CD4-positive, alpha-beta T cell treated with Interleukin-15 for 1 hour (primary cell): ENCODE measurements at regions not wholly inside any gene's neighbourhood (a gene's known extent, or its start where the extent isn't known, plus 50 kb on each side); places are given as distances from the start of the nearest gene placed in this dataset.
"Not testable (repeated sequence)": the region's sequence is repeated elsewhere in the genome, so short reads cannot be mapped to it uniquely, and the experiment has no call there.

Experiments used
- DNase-seq: peaks from one replicate; pipeline ENCODE4 v3.0.0-alpha.2; 2020

GRCh38 chr1:88330201-88330600 lies 353.9 kb upstream of the PKN2 start:
- no peak for DNase-seq

- DNase-seq: no peak
These were observed 350.9 kb upstream of the PKN2 start for GRCh38 chr1:88333086-88333695.

- DNase-seq: no peak
These were observed 342.6 kb upstream of the PKN2 start for GRCh38 chr1:88341447-88341846.

GRCh38 chr1:88342081-88342480 lies 342.0 kb upstream of the PKN2 start:
- not testable (repeated sequence) for DNase-seq

GRCh38 chr1:88350648-88351047 lies 333.4 kb upstream of the PKN2 start:
- DNase-seq: no peak

- DNase-seq: no peak
These were observed 332.1 kb upstream of the PKN2 start for GRCh38 chr1:88351960-88352359.

GRCh38 chr1:88354256-88354655 lies 329.8 kb upstream of the PKN2 start:
- no peak for DNase-seq

- no peak for DNase-seq
These were observed 326.3 kb upstream of the PKN2 start for GRCh38 chr1:88357729-88358128.

- no peak for DNase-seq
These were observed 312.5 kb upstream of the PKN2 start for GRCh38 chr1:88371436-88372023.

- DNase-seq: no peak
These were observed 308.1 kb upstream of the PKN2 start for GRCh38 chr1:88375977-88376376.

- no peak for DNase-seq
These were observed 307.7 kb upstream of the PKN2 start for GRCh38 chr1:88376421-88376820.

- DNase-seq: no peak
These were observed 305.5 kb upstream of the PKN2 start for GRCh38 chr1:88378560-88378959.

GRCh38 chr1:88394958-88395357 lies 289.1 kb upstream of the PKN2 start:
- no peak for DNase-seq

- DNase-seq: no peak
These were observed 285.7 kb upstream of the PKN2 start for GRCh38 chr1:88398338-88398737.

GRCh38 chr1:88399690-88400089 lies 284.4 kb upstream of the PKN2 start:
- no peak for DNase-seq

- DNase-seq: no peak
These were observed 282.8 kb upstream of the PKN2 start for GRCh38 chr1:88401313-88401712.

GRCh38 chr1:88404582-88404981 lies 279.5 kb upstream of the PKN2 start:
- no peak for DNase-seq

- no peak for DNase-seq
These were observed 276.8 kb upstream of the PKN2 start for GRCh38 chr1:88407248-88407647.

- no peak for DNase-seq
These were observed 262.1 kb upstream of the PKN2 start for GRCh38 chr1:88421997-88422396.

GRCh38 chr1:88433556-88433955 lies 250.5 kb upstream of the PKN2 start:
- DNase-seq: no peak

GRCh38 chr1:88434836-88435235 lies 249.2 kb upstream of the PKN2 start:
- no peak for DNase-seq

GRCh38 chr1:88441022-88441421 lies 243.1 kb upstream of the PKN2 start:
- no peak for DNase-seq

GRCh38 chr1:88451856-88452255 lies 232.2 kb upstream of the PKN2 start:
- no peak for DNase-seq

- DNase-seq: no peak
These were observed 230.8 kb upstream of the PKN2 start for GRCh38 chr1:88453295-88453694.

GRCh38 chr1:88454781-88455180 lies 229.3 kb upstream of the PKN2 start:
- DNase-seq: no peak
